ENCODE measurements at regions not wholly inside any gene's neighbourhood (a gene's known extent, or its start where the extent isn't known, plus 50 kb on each side); places are given as distances from the start of the nearest gene placed in this dataset.

- Histone ChIP-seq H3K27me3 (replicated peaks; ENCODE audit: insufficient read depth, low read length) (no peaks in the 10 kb centered on the region), H3K4me3 (ENCODE audit: low read length) (no peak overlapping the region), H3K79me2 (ENCODE audit: low read length) (no peaks in the 10 kb centered on the region), H3K4me2 (ENCODE audit: low read depth, low read length) (no peak overlapping the region), H3K9me2 (replicated peaks; ENCODE audit: insufficient read depth, low read length) (no peaks in the 10 kb centered on the region), H3K9ac (ENCODE audit: low read length) (no peak overlapping the region), H3K27ac (ENCODE audit: low read length) (no peak overlapping the region), H3K4me1 (ENCODE audit: low read length) (no peaks in the 10 kb centered on the region), H4K20me1 (ENCODE audit: insufficient read depth, low read length) (no peaks in the 10 kb centered on the region), H3K36me3 (replicated peaks; ENCODE audit: insufficient read depth, low read length) (no peaks in the 10 kb centered on the region), H3F3A (ENCODE audit: insufficient read depth, low read length) (no peaks in the 10 kb centered on the region), H3K9me3 (replicated peaks; ENCODE audit: insufficient read depth, low read length) (no peaks in the 10 kb centered on the region), H2AFZ (ENCODE audit: low read length) (no peak overlapping the region)
- DNase-seq, result no peak
- TF ChIP-seq EZH2 (optimal IDR thresholded peaks at IDR 0.05; ENCODE audit: low read depth, low read length), result no peak
- no peak for TF ChIP-seq CTCF (IDR thresholded peaks at IDR 0.05; ENCODE audit: low read length)
- TF ChIP-seq EZH2phosphoT487 (IDR thresholded peaks at IDR 0.05; ENCODE audit: low read length), result no peak
Observed at GRCh38 chr11:87616511-87616910, 558.7 kb downstream of the RAB38 start.

GRCh38 chr11:87604350-87604749 is 566.6 kb downstream of the TMEM135 start:
- DNase-seq, result no peak
- H3F3A ChIP-seq (ENCODE audit: insufficient read depth, low read length), result no peaks in the 10 kb centered on the region
- H3K27me3 ChIP-seq (replicated peaks; ENCODE audit: insufficient read depth, low read length), result no peaks in the 10 kb centered on the region
- no peak overlapping the region for H3K9ac ChIP-seq (ENCODE audit: low read length)
- no peak overlapping the region for H3K27ac ChIP-seq (ENCODE audit: low read length)
- H3K36me3 ChIP-seq (replicated peaks; ENCODE audit: insufficient read depth, low read length), result no peaks in the 10 kb centered on the region
- TF ChIP-seq EZH2phosphoT487 (IDR thresholded peaks at IDR 0.05; ENCODE audit: low read length) (no peak), CTCF (IDR thresholded peaks at IDR 0.05; ENCODE audit: low read length) (no peak), EZH2 (optimal IDR thresholded peaks at IDR 0.05; ENCODE audit: low read depth, low read length) (no peak)
- no peaks in the 10 kb centered on the region for H3K4me1 ChIP-seq (ENCODE audit: low read length)
- H3K9me2 ChIP-seq (replicated peaks; ENCODE audit: insufficient read depth, low read length), result no peaks in the 10 kb centered on the region
- no peaks in the 10 kb centered on the region for H3K79me2 ChIP-seq (ENCODE audit: low read length)
- H3K9me3 ChIP-seq (replicated peaks; ENCODE audit: insufficient read depth, low read length), result no peaks in the 10 kb centered on the region
- H4K20me1 ChIP-seq (ENCODE audit: insufficient read depth, low read length), result no peaks in the 10 kb centered on the region
- H3K4me2 ChIP-seq (ENCODE audit: low read depth, low read length), result no peak overlapping the region
- H2AFZ ChIP-seq (ENCODE audit: low read length), result no peak overlapping the region
- H3K4me3 ChIP-seq (ENCODE audit: low read length), result no peak overlapping the region

GRCh38 chr11:87603887-87604286 is 566.2 kb downstream of the TMEM135 start:
- no peak overlapping the region for H3K27ac ChIP-seq (ENCODE audit: low read length)
- no peak overlapping the region for H2AFZ ChIP-seq (ENCODE audit: low read length)
- H3K36me3 ChIP-seq (replicated peaks; ENCODE audit: insufficient read depth, low read length), result no peaks in the 10 kb centered on the region

More at GRCh38 chr11:87603887-87604286, 566.2 kb downstream of the TMEM135 start:
- H3K4me3 ChIP-seq (ENCODE audit: low read length), result no peak overlapping the region
- no peak for DNase-seq
- no peaks in the 10 kb centered on the region for H3K27me3 ChIP-seq (replicated peaks; ENCODE audit: insufficient read depth, low read length)
- no peaks in the 10 kb centered on the region for H4K20me1 ChIP-seq (ENCODE audit: insufficient read depth, low read length)
- no peaks in the 10 kb centered on the region for H3K9me2 ChIP-seq (replicated peaks; ENCODE audit: insufficient read depth, low read length)
- no peak overlapping the region for H3K9ac ChIP-seq (ENCODE audit: low read length)
- no peaks in the 10 kb centered on the region for H3K9me3 ChIP-seq (replicated peaks; ENCODE audit: insufficient read depth, low read length)
- TF ChIP-seq CTCF (IDR thresholded peaks at IDR 0.05; ENCODE audit: low read length) (no peak), EZH2 (optimal IDR thresholded peaks at IDR 0.05; ENCODE audit: low read depth, low read length) (no peak), EZH2phosphoT487 (IDR thresholded peaks at IDR 0.05; ENCODE audit: low read length) (no peak)
- no peak overlapping the region for H3K4me2 ChIP-seq (ENCODE audit: low read depth, low read length)
- H3K79me2 ChIP-seq (ENCODE audit: low read length), result no peaks in the 10 kb centered on the region
- no peaks in the 10 kb centered on the region for H3F3A ChIP-seq (ENCODE audit: insufficient read depth, low read length)
- no peaks in the 10 kb centered on the region for H3K4me1 ChIP-seq (ENCODE audit: low read length)

Measured in MM.1S (cell line).